GM04503 (cell line): ENCODE measurements at regions not wholly inside any gene's neighbourhood (a gene's known extent, or its start where the extent isn't known, plus 50 kb on each side); places are given as distances from the start of the nearest gene placed in this dataset.

ENCODE experiments used
- DNase-seq: peaks from one replicate; pipeline ENCODE4 v3.0.0-alpha.2; 2012; ENCODE audit warnings: low read depth

DNA sequence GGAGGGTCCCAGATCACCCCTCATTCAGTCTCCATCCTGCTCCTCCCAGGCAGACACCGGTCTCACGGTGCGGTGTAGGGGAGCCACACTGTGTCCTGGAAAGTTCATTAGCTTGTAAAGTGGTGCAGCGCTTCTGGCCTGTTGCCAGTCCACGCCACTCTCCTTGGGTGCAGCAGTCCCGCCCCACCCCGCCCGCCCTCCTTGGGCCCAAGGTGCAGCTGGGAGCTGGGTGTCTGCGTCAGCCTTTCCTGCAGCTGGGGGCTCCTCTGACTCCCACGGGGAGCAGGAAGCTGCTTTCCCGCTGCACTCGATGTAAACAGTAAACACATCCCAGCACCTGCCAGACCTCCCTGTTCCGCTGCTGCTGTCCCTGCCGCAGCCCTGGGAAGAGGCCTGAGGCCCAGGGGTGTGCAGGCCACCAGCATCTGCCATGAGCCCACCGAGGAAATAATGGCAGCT, 53.8 kb upstream of the ASB18 start:
- DNase-seq, result no peak

DNA sequence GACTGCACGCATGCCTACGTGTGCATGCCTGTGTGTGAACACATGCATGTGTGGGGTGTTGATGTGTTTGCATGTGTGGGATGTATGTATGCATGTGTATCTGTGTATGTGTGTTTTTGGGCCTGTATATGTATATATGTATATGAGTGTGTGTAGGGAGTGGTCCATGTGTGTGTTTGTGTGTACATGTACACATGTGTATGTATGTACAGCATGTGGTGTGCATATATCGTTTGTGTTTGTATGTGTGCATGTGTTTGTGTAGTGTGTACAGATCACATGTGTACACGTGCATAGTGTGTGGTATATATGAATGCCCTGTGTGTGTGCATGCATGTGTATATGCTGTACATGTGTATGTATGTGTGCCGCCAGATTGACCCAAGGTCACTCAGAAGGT, 54.2 kb upstream of the ASB18 start:
- no peak for DNase-seq

DNA sequence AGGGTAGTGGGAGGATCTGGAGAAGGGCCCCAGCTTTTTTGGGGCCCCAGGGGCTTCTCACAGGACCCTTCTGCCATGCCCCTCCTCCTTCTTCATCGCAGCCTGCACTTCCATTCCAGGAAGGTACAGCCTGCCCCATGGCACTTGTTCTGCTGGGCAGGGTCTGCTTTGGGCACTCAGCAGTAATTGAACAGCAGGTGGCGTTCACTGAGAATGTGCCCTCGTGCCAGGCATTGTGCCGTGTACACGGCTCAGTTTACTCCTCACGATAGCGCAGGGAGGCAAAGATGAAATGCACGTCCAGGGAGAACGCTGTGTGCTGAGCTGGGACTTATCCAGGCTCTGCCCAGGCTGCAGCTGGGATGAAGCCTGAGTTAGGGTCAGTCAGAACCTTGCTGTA, 54.8 kb upstream of the ASB18 start:
- no peak for DNase-seq

DNA sequence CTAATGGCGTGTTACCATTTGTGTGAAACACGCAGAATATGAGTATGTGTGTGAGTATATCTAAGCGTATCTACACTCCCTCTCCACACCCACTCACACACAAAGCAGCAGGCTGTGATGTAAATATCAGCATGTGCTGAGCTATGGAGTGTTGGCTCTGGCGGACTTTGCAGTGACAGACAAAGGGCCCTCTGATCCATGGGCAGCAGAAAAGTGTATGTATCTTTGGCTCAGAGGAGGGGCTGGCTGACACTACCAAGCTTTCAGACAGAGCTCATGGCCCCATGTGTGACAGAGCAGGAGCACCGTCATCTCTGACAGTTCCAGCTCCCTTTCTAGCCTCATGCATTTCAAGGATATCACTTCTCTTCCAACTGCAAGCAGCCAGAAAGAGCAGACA, 57.2 kb upstream of the ASB18 start:
- no peak for DNase-seq

DNA sequence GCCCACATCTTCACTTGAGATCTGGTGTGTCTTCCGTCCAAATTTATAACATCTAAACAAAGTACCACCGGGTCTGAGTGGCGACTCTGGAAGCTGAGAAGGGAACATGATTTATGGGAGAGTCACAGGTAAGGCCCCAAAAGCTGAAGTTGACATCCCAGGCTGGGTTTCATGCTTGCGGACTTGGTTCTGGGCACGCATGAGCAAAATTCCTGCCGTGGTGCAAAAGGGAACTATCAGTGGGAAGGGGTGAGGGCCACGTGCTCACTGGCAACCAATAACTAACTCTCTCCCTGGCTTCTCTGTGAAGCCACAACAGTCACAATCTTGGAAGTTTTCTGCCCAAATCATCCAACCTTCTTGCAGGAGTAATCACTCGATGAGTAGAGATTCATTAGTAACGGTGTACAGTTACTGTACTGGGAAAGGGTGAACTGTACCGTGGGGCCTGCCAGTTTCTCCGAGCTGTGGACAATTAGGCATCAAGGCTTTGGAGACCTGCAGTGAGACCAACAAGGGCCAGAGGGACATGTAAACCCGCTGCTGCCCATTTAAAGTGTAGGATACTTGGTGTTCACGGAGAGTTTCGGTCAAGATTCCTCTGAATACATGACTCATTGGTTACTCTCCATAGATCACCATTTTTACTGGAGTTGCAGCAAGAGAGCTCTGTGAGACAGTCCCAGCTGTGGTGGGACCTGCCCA, 69.4 kb upstream of the ASB18 start:
- DNase-seq, result no peak

DNA sequence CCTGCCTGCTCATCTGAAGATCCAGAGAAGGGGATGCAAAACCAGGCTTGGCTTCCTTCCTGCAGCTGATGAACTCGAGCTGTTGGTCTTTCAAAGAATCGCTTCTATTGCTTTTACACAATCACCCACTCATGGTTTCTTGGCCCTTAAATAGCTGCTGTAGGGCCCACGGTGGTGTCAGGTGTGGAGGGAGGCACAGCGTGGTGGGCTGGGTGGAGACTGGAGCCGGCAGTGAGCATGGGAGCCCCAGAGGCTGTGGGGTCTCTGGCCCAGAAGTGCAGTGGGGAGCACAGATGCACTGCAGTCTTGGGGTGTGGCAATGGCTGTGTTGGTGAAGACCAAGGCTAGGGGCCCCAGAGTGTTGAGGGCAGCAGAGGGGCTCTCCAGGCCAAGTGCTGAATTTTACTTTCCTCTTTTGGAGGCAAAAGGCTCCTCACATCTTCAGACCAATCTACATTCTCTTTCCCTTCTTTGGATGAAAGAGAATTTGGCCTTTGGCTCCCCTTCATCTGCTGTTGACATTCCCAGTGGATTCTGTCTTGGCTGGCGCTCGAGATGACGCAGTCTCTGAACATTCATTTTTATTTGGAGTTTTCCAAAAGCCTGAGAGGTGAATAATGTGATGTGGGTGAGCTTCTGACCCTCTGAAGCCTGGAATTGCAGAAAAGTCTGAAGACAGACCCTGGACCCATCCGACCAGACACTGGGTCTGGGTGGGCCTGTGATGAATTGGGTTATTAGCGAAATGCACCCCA, 70.1 kb upstream of the ASB18 start:
- no peak for DNase-seq

DNA sequence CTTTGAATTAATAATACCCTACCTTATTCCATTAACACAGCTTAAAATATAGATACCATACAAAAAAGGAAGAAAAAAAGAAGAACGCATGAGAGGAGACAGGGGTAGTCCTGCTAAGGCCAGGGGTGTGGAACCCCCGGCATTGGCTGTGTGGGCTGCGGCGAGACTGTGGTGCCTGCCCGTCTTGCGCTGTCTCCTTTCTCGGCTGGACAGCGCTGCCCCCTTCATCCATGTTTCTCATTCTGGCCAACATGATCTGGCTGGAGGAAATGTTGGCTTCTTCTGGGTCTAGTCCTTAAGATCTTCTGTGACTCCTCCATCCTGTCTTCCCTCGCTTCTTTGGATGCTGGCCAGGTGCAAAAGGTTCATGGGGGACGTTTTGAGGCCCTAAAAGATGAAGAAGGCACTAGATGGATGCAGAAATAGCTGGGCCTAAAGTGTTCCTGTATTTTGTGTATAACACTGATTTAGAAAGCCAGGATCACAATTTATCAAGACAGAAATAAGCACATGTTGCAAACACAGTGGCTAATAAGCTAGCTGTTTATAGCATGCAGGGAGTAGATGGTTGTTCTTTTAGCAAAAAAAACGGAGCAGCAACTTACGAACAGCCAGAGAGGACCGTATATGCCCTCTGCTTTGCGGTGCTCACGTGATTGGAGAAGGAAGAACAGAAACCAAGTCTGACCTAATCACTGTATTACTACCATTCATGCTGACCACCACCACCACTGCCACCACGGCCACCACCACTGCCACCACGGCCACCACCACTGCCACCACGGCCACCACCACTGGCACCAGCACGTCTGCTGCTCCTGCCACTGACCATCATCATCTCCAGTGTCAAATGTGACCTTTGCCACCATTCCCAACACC, 71.7 kb upstream of the ASB18 start:
- DNase-seq, result no peak

DNA sequence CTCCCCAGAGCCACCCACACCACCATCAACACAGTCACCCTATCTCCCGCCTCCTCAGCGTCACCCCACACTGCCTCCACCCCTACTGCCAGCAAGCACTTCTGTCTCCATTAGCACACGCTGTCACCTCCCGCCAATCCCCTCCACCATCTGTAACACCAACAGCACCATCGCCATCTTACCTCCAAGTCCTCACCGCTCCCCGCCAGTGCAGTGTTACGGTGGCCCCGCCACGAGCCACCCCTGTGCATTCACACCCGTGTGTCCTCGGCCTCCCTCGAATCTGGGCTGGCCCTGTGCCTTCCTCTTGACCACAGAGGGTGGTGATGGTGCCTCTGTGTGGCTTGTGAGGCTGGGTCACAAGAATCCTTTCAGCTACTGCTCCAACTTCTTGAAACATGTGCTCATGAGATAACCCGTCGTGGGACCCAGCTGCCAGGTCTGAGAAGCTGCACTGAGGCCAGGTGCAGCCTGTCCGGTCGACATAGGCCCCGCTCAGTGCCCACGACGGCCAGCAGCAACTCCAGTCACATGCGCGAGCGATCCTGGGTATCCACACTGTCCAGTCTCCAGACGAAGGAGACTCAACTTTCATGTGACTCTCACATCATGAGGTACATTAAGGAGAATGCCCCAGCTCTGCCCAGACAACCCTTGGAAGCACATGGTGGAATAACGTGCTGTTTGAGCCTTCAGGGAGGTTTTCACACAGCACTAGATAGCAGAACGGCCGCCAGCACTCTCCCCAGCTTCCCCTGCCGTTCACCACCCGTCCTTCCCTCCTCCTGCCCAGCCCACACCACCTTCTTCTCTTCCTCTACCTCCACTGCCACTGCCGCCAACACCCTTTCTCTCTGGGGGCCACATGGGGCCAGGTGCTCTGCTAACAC, 72.6 kb upstream of the ASB18 start:
- no peak for DNase-seq

DNA sequence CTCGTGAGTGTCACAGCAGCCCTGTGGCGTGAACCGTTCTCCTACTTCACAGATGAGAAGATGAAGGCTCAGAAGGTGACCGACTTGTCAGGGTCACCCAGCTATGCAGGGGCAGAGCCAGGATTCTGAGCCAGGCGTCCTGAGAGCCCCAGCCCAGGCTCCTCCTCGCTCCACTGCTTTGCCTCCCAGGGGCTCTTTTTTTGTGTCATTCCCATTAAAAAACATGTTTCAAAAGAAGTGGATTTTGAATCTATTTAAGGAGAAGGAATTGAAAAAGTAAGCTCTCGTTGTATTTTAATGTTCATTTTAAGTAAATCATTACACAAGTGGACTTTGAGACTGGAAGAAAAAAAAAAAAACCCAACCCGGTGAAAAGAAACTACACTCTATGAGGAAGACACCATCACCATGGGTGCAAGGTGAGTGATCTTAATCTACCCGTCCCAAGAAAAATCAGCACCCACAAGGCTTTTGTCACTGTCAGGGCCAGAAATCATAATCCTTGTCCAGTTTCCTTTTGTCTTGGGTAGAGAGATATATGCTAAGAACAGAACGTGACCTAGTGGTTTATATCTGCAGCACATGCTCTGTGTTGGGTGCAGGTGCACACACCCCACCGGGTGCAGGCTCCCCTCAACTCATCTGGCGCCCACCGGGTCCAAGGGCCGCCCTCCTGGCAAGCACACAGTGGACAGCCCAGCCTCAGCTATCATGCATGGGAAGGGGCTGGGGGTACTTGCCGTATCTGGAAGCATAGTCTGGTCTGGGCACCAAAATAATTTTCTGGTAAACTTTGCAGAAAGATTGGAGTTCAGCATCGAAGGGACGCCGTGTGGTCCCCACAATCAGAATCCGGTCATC, 73.5 kb upstream of the ASB18 start:
- DNase-seq, result no peak

DNA sequence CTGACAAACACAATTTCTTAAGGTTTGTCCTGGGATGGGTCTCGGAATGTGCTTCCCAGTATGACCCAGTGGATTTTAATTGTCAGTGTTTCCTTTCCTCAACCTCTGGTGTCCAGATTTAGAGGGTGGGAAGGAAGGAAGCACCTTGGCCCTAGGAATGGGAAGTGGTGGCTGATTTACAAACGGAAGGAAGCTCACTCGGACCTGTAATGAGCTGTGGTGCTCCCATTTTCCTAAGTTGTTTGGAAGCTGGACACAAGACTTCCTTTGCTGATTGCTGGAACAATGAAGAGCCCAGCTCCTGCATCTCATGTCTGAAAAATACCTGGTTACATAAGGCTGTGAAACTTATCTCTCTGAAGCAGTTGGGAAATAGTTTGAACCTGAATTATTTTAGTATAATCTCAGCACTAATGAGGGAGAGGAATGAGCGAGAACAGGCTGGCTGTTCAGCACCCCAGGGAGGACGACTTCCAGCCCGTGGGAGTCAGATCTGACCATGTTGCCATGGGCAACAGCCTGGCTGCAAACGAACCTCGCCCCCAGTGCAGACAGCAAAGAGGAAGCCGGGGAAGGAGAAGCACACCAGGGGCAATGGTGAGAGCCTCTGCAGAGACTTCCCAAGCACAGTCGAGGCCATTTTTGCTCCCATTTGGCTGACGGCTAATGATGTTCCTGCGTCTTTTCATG, 74.4 kb upstream of the ASB18 start:
- DNase-seq, result no peak

DNA sequence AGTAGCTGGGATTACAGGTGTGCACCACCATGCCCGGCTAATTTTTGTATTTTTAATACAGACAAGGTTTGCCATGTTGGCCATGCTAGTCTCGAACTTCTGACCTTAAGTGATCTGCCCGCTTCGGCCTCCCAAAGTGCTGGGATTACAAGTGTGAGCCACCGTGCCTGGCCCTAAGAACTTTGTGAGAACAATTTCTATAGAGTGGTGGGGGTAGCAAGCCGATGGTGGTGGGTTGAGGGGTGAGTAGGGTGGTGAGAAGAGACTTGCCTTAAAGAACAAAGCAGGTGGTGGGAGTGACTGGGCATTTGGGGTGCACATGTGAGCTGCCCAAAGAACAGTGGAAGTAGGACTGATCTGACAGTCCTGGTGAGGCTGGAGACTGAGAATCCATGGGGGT, 76.0 kb upstream of the ASB18 start:
- DNase-seq, result no peak

DNA sequence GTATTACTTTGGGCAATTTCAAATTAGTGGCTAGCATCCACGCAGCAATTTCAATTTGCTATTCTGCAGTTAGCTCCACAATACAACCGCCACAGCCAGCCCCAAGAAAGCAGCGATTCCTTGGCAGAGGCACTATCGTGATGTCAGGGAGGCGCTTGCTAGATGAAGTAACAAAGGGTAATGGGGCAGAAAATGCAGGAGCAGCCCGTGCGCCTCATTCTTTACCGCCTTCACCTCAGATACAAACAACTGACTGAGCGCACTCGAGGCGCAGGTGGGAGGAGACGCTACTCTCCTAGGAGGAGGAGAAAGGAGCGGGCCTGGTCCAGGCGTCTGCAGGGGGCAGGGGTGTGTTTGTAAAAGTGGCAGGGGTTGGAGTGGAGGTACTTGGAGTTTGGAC, 76.9 kb upstream of the ASB18 start:
- DNase-seq, result no peak

DNA sequence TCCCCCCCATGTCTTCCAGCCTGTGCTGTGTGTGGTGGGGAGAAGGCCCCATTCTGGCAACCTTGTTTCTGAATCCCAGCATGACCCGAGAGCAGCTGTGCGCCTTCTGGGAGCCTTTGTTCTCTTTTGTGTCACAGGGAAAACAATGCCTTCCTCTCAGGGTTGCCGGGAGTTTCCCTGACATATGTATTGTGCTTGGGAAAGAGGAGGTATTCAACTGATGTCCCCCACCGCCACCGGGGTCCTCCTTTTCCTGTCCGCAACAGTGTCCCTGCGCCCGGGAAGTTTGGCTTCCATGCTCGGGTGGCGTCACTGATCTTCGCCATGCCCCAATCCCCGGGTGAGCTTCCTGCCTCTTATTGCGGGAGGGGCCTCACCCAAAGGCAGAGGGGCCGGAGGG, 77.5 kb upstream of the ASB18 start:
- DNase-seq, result no peak

DNA sequence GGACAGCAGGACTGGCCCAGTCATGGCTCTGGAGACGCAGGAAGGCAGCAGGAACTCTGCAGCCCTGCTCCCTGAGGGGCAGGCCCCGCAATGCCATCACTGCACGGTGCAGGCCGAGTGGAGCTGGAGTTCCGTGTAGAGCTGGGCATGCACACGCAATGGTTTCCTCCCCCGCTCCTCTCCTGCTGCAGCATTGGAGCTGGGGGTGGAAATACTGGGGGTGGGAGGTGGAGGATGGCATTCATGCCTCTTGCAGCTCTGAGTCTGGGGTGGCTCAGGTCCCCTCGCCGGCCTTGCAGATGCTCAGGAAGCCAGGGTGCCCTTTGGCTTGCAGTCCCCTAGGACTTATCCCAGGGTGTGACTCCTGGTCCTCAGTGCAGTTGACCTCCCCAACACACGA, 78.3 kb upstream of the ASB18 start:
- no peak for DNase-seq

DNA sequence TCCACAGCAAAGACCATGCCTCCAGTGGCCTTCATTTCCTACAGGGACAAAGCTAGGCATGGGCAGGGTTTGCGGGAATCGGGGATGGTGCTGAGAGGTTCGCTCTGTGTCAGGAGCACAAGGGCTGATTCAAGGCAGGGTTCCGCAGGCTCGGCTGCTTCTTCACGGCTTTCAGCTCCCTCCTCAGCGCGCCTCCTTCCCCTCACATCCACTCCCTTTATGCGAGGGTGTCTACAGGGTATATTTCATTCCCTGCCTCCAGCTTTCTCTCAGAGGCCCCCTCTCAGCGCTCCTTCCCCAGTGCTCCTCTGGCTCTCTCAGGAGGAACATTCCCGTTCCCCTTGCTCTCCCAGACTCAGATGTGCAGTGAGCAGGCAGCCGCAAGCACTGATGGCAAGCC, 78.7 kb upstream of the ASB18 start:
- DNase-seq, result no peak

DNA sequence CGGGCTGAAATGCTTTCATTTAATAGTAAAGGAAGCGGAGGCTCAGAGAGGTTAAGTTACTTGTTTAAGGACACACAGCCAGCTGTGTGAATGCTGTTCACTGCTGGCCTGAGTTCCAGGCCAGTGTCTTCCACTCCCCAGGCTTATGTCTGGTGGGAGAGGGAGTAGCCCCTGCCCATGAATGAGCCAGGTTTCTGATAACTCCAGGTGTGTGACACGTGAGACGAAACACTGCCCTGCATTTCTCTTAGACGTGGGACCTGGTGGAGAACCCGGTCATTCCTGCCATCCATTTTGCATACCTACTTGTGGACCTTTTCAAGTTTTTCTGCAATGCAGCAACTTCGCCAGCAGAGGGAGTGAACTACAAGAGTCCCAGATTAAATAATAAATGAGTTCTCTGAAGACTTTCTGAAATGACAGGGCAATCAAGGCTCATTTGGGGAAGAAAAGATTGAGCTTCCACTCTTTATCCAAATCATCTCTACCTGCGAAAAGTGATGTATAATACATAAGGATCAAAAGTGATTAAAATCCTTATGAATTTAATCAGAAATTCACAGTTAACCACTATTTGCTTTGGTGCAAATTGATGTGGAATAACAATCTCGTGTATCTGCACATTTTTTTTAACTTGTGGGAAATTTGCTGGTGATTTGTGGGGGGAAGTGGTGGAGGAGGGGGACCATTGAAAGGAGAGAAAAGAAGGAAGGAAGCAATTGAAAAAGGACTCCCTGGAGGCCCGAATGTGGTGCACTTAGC, 79.4 kb upstream of the ASB18 start:
- peak; percentile 20 for DNase-seq

DNA sequence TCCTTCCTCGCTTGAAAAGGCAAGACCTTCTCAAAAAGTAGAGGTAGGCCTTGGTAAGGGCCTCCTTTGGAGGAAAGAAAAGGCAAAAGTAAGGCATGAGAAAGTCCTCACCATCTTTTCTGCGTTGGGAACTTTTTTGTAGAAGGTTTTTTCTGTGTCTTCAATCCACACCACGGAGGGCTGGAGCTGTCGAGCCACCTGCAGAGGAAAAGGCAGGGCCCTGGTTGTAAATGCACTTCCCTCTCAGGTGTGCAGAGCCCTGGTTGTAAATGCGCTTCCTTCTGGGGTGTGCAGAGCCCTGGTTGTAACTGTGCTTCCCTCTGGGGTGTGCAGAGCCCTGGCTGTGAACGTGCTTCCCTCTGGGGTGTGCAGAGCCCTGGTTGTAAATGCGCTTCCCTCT, 80.2 kb upstream of the ASB18 start:
- DNase-seq, result no peak

DNA sequence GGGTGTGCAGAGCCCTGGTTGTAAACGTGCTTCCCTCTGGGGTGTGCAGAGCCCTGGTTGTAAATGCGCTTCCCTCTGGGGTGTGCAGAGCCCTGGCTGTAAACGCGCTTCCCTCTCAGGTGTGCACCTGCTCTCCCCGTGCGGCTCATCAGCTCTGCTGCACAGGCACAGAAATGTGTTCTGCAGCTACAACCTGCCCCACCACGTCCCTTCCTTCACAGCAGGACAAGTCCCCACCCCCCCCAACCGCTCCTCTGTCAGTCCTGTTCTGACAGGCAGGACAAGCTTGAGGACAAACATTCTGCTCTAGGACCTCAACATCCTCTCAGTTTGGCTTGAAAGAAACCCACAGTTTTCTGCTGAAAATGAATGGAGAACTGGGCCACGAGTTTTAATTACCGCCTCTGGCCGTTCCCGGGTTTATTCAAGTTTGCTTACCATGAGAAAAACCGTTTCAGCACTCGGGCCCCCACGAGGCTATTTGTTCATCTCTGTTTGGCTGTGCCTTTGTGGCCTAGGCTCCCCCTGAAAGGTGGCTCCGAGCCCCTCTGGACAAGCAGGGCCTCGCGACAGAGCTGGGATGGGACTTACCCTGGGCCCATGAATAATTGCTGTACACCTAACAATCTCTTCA, 81.0 kb upstream of the ASB18 start:
- no peak for DNase-seq

DNA sequence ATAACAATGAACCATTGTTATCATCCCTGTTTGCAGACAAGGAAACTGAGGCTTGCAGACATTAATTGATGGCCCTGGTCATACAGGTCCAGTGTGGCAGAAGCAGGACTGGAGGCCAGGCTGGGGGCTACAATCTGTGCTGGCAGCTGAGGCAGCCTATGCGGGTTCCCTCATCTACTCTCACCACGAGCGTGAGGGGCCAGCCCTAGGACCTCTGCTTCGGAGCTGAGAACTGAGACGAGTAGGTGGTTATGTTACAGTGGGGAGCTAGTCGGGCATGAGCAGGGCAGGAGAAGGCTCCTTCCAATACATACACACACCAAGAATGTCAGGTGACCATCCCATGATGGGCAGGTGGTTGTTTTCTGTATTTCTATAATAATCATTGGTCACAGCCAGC, 82.2 kb upstream of the ASB18 start:
- no peak for DNase-seq
